ENCODE measurements at regions not wholly inside any gene's neighbourhood (a gene's known extent, or its start where the extent isn't known, plus 50 kb on each side); places are given as distances from the start of the nearest gene placed in this dataset.

- DNase-seq (ENCODE audit: low spot score) = no peak
- Histone ChIP-seq H3K4me3 (no peak overlapping the region), H3K27ac (no peak overlapping the region), H3K9me3 (no peaks in the 10 kb centered on the region), H3K36me3 (no peaks in the 10 kb centered on the region), H3K4me1 (replicated peaks) (no peaks in the 10 kb centered on the region), H3K27me3 (replicated peaks; ENCODE audit: insufficient read depth) (no peaks in the 10 kb centered on the region)
- intact Hi-C loops (cut with DNase I) = no loop called here
- TF ChIP-seq, protein P1, sequence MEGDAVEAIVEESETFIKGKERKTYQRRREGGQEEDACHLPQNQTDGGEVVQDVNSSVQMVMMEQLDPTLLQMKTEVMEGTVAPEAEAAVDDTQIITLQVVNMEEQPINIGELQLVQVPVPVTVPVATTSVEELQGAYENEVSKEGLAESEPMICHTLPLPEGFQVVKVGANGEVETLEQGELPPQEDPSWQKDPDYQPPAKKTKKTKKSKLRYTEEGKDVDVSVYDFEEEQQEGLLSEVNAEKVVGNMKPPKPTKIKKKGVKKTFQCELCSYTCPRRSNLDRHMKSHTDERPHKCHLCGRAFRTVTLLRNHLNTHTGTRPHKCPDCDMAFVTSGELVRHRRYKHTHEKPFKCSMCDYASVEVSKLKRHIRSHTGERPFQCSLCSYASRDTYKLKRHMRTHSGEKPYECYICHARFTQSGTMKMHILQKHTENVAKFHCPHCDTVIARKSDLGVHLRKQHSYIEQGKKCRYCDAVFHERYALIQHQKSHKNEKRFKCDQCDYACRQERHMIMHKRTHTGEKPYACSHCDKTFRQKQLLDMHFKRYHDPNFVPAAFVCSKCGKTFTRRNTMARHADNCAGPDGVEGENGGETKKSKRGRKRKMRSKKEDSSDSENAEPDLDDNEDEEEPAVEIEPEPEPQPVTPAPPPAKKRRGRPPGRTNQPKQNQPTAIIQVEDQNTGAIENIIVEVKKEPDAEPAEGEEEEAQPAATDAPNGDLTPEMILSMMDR (IDR thresholded peaks at IDR 0.05) = no peak
- TF ChIP-seq POLR2A (IDR thresholded peaks at IDR 0.05) (no peak), POLR2AphosphoS5 (IDR thresholded peaks at IDR 0.05) (no peak)
- whole genome bisulfite sequencing = 66% methylated on average over 2 of the region's 2 CpGs
These were observed 152.0 kb upstream of the AVPR1A start for GRCh38 chr12:63302941-63303536.

DNA sequence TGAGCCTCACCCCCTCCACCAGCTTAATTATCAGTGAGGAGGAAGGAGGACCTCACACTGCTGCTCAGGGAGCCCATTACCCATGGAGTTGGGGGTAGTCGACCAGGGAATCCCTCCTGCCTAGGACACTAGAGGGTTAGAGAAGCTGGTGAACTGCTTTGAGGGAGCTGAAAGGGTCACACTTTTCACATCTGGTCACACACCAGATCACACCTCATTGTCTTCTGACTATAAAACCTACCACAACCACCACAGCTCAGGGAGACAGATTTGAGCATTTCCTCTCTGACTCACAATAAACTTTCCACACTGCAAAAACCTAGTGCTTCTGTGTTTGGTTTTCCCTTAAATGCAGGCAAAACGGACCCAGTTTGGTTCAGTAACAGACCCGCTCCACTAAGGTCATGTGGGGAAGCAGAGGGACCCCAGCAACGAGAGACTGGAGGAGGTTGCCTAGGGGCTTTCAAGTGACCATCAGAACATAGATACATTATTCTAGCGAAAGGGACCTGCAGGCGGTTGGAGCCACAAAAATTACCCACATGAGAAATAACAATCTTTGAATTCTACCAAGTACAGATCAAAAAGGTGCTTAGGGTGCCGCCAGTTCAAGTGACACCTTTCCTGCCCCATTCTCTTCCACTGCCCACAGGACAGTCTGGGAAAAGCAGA lies 151.4 kb upstream of the AVPR1A start:
- no peak for DNase-seq (ENCODE audit: low spot score)
- H3K9me3 ChIP-seq = no peaks in the 10 kb centered on the region
- H3K27me3 ChIP-seq (replicated peaks; ENCODE audit: insufficient read depth) = no peaks in the 10 kb centered on the region
- intact Hi-C loops (cut with DNase I) = no loop called here
- 80% methylated on average over 7 of the region's 7 CpGs for WGBS
- H3K27ac ChIP-seq = no peak overlapping the region
- no peaks in the 10 kb centered on the region for H3K4me1 ChIP-seq (replicated peaks)
- H3K4me3 ChIP-seq = no peak overlapping the region
- H3K36me3 ChIP-seq = no peaks in the 10 kb centered on the region
- TF ChIP-seq POLR2AphosphoS5 (IDR thresholded peaks at IDR 0.05) = no peak
- no peak for TF ChIP-seq POLR2A (IDR thresholded peaks at IDR 0.05)
- TF ChIP-seq, protein P1 (IDR thresholded peaks at IDR 0.05) = no peak

- H3K36me3 ChIP-seq = no peaks in the 10 kb centered on the region
- intact Hi-C loops (cut with DNase I) = no loop called here
- TF ChIP-seq POLR2AphosphoS5 (IDR thresholded peaks at IDR 0.05) (no peak), POLR2A (IDR thresholded peaks at IDR 0.05) (no peak)
- TF ChIP-seq, protein P1 (IDR thresholded peaks at IDR 0.05) = no peak
- H3K4me3 ChIP-seq = no peak overlapping the region
- H3K4me1 ChIP-seq (replicated peaks) = no peaks in the 10 kb centered on the region
- no peak for DNase-seq (ENCODE audit: low spot score)
- H3K27ac ChIP-seq = no peak overlapping the region
- H3K9me3 ChIP-seq = no peaks in the 10 kb centered on the region
- no peaks in the 10 kb centered on the region for H3K27me3 ChIP-seq (replicated peaks; ENCODE audit: insufficient read depth)
These were observed 150.3 kb upstream of the AVPR1A start for GRCh38 chr12:63301311-63301710.

- 31% methylated on average over 2 of the region's 2 CpGs for WGBS
These were observed 147.5 kb upstream of the AVPR1A start for GRCh38 chr12:63298386-63298930.

More at GRCh38 chr12:63298386-63298930, 147.5 kb upstream of the AVPR1A start:
- DNase-seq (ENCODE audit: low spot score) = no peak
- Histone ChIP-seq H3K27me3 (replicated peaks; ENCODE audit: insufficient read depth) (no peaks in the 10 kb centered on the region), H3K4me1 (replicated peaks) (no peaks in the 10 kb centered on the region), H3K27ac (no peak overlapping the region), H3K9me3 (no peaks in the 10 kb centered on the region), H3K36me3 (no peaks in the 10 kb centered on the region), H3K4me3 (no peak overlapping the region)
- TF ChIP-seq POLR2AphosphoS5 (IDR thresholded peaks at IDR 0.05) (no peak), POLR2A (IDR thresholded peaks at IDR 0.05) (no peak)
- TF ChIP-seq, protein P1 (IDR thresholded peaks at IDR 0.05) = no peak
- intact Hi-C loops (cut with DNase I) = no loop called here

All from prostate gland (tissue), 2 donors.